ENCODE measurements at regions not wholly inside any gene's neighbourhood (a gene's known extent, or its start where the extent isn't known, plus 50 kb on each side); places are given as distances from the start of the nearest gene placed in this dataset.

- TF ChIP-seq, protein P1, sequence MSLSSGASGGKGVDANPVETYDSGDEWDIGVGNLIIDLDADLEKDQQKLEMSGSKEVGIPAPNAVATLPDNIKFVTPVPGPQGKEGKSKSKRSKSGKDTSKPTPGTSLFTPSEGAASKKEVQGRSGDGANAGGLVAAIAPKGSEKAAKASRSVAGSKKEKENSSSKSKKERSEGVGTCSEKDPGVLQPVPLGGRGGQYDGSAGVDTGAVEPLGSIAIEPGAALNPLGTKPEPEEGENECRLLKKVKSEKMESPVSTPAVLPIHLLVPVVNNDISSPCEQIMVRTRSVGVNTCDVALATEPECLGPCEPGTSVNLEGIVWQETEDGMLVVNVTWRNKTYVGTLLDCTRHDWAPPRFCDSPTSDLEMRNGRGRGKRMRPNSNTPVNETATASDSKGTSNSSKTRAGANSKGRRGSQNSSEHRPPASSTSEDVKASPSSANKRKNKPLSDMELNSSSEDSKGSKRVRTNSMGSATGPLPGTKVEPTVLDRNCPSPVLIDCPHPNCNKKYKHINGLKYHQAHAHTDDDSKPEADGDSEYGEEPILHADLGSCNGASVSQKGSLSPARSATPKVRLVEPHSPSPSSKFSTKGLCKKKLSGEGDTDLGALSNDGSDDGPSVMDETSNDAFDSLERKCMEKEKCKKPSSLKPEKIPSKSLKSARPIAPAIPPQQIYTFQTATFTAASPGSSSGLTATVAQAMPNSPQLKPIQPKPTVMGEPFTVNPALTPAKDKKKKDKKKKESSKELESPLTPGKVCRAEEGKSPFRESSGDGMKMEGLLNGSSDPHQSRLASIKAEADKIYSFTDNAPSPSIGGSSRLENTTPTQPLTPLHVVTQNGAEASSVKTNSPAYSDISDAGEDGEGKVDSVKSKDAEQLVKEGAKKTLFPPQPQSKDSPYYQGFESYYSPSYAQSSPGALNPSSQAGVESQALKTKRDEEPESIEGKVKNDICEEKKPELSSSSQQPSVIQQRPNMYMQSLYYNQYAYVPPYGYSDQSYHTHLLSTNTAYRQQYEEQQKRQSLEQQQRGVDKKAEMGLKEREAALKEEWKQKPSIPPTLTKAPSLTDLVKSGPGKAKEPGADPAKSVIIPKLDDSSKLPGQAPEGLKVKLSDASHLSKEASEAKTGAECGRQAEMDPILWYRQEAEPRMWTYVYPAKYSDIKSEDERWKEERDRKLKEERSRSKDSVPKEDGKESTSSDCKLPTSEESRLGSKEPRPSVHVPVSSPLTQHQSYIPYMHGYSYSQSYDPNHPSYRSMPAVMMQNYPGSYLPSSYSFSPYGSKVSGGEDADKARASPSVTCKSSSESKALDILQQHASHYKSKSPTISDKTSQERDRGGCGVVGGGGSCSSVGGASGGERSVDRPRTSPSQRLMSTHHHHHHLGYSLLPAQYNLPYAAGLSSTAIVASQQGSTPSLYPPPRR (CRISPR knock-in tag; IDR thresholded peaks at IDR 0.05; ENCODE audit: borderline replicate concordance) = no peak
- no peak for TF ChIP-seq HOXA3 (CRISPR knock-in tag; IDR thresholded peaks at IDR 0.05)
- no peak for TF ChIP-seq FOXP1 (IDR thresholded peaks at IDR 0.05)
- TF ChIP-seq FOXP1 (CRISPR knock-in tag; IDR thresholded peaks at IDR 0.05) = peak; percentile 81
- TF ChIP-seq NCOA1 (CRISPR knock-in tag; IDR thresholded peaks at IDR 0.05) = no peak
- TF ChIP-seq PAX8 (CRISPR knock-in tag; IDR thresholded peaks at IDR 0.05; ENCODE audit: borderline replicate concordance) = no peak
- TF ChIP-seq, protein P2, sequence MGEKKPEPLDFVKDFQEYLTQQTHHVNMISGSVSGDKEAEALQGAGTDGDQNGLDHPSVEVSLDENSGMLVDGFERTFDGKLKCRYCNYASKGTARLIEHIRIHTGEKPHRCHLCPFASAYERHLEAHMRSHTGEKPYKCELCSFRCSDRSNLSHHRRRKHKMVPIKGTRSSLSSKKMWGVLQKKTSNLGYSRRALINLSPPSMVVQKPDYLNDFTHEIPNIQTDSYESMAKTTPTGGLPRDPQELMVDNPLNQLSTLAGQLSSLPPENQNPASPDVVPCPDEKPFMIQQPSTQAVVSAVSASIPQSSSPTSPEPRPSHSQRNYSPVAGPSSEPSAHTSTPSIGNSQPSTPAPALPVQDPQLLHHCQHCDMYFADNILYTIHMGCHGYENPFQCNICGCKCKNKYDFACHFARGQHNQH (CRISPR knock-in tag; IDR thresholded peaks at IDR 0.05) = no peak
- no peak for TF ChIP-seq ZFAT (CRISPR knock-in tag; conservative IDR thresholded peaks at IDR 0.05)
- TF ChIP-seq HNF4A (CRISPR knock-in tag; IDR thresholded peaks at IDR 0.05) = peak; percentile 22; the same call in 1 of the 2 replicates
- no peak for TF ChIP-seq NR3C1 (CRISPR knock-in tag; IDR thresholded peaks at IDR 0.05)
- TF ChIP-seq, protein P3, sequence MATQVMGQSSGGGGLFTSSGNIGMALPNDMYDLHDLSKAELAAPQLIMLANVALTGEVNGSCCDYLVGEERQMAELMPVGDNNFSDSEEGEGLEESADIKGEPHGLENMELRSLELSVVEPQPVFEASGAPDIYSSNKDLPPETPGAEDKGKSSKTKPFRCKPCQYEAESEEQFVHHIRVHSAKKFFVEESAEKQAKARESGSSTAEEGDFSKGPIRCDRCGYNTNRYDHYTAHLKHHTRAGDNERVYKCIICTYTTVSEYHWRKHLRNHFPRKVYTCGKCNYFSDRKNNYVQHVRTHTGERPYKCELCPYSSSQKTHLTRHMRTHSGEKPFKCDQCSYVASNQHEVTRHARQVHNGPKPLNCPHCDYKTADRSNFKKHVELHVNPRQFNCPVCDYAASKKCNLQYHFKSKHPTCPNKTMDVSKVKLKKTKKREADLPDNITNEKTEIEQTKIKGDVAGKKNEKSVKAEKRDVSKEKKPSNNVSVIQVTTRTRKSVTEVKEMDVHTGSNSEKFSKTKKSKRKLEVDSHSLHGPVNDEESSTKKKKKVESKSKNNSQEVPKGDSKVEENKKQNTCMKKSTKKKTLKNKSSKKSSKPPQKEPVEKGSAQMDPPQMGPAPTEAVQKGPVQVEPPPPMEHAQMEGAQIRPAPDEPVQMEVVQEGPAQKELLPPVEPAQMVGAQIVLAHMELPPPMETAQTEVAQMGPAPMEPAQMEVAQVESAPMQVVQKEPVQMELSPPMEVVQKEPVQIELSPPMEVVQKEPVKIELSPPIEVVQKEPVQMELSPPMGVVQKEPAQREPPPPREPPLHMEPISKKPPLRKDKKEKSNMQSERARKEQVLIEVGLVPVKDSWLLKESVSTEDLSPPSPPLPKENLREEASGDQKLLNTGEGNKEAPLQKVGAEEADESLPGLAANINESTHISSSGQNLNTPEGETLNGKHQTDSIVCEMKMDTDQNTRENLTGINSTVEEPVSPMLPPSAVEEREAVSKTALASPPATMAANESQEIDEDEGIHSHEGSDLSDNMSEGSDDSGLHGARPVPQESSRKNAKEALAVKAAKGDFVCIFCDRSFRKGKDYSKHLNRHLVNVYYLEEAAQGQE (IDR thresholded peaks at IDR 0.05; ENCODE audit: borderline replicate concordance in 1 of 2, low read depth in 1 of 2, low read length in 2 of 2) = no peak
- no peak for TF ChIP-seq ZNF3 (CRISPR knock-in tag; IDR thresholded peaks at IDR 0.05)
- TF ChIP-seq, protein P4, sequence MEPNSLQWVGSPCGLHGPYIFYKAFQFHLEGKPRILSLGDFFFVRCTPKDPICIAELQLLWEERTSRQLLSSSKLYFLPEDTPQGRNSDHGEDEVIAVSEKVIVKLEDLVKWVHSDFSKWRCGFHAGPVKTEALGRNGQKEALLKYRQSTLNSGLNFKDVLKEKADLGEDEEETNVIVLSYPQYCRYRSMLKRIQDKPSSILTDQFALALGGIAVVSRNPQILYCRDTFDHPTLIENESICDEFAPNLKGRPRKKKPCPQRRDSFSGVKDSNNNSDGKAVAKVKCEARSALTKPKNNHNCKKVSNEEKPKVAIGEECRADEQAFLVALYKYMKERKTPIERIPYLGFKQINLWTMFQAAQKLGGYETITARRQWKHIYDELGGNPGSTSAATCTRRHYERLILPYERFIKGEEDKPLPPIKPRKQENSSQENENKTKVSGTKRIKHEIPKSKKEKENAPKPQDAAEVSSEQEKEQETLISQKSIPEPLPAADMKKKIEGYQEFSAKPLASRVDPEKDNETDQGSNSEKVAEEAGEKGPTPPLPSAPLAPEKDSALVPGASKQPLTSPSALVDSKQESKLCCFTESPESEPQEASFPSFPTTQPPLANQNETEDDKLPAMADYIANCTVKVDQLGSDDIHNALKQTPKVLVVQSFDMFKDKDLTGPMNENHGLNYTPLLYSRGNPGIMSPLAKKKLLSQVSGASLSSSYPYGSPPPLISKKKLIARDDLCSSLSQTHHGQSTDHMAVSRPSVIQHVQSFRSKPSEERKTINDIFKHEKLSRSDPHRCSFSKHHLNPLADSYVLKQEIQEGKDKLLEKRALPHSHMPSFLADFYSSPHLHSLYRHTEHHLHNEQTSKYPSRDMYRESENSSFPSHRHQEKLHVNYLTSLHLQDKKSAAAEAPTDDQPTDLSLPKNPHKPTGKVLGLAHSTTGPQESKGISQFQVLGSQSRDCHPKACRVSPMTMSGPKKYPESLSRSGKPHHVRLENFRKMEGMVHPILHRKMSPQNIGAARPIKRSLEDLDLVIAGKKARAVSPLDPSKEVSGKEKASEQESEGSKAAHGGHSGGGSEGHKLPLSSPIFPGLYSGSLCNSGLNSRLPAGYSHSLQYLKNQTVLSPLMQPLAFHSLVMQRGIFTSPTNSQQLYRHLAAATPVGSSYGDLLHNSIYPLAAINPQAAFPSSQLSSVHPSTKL (CRISPR knock-in tag; IDR thresholded peaks at IDR 0.05) = peak; percentile 47
- TF ChIP-seq AHR (CRISPR knock-in tag; IDR thresholded peaks at IDR 0.05) = no peak
- TF ChIP-seq MIER2 (CRISPR knock-in tag; IDR thresholded peaks at IDR 0.05) = no peak
- TF ChIP-seq SOX13 (IDR thresholded peaks at IDR 0.05) = no peak
- TF ChIP-seq SOX13 (CRISPR knock-in tag; conservative IDR thresholded peaks at IDR 0.05 in 1 of 2, IDR thresholded peaks at IDR 0.05 in 1 of 2) = no peak
- TF ChIP-seq NRL (CRISPR knock-in tag; IDR thresholded peaks at IDR 0.05; ENCODE audit: borderline replicate concordance) = no peak
Observed at GRCh38 chr2:128442053-128442751, 123.5 kb upstream of the HS6ST1 start (continued).
